ENCODE measurements at regions not wholly inside any gene's neighbourhood (a gene's known extent, or its start where the extent isn't known, plus 50 kb on each side); places are given as distances from the start of the nearest gene placed in this dataset.

- TF ChIP-seq, protein P1, sequence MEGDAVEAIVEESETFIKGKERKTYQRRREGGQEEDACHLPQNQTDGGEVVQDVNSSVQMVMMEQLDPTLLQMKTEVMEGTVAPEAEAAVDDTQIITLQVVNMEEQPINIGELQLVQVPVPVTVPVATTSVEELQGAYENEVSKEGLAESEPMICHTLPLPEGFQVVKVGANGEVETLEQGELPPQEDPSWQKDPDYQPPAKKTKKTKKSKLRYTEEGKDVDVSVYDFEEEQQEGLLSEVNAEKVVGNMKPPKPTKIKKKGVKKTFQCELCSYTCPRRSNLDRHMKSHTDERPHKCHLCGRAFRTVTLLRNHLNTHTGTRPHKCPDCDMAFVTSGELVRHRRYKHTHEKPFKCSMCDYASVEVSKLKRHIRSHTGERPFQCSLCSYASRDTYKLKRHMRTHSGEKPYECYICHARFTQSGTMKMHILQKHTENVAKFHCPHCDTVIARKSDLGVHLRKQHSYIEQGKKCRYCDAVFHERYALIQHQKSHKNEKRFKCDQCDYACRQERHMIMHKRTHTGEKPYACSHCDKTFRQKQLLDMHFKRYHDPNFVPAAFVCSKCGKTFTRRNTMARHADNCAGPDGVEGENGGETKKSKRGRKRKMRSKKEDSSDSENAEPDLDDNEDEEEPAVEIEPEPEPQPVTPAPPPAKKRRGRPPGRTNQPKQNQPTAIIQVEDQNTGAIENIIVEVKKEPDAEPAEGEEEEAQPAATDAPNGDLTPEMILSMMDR (IDR thresholded peaks at IDR 0.05): no peak
- no peak for TF ChIP-seq POLR2A (IDR thresholded peaks at IDR 0.05)
These were observed 989.0 kb upstream of the MANEA start for GRCh38 chr6:94588301-94588700.

Data from adrenal gland (tissue), 5 donors.